Stomach (tissue), 8 donors: ENCODE measurements at regions not wholly inside any gene's neighbourhood (a gene's known extent, or its start where the extent isn't known, plus 50 kb on each side); places are given as distances from the start of the nearest gene placed in this dataset.

Experiments
- DNase-seq, 2 donors: peaks; one replicate each; pipeline versions ENCODE4 v3.0.0 to v3.0.0-alpha.2; 2013 to 2019
- H3K27ac ChIP-seq, 5 donors: fragments of 200-600 bp in 4 of 5; sonication (generic) in 4 of 5; one replicate each; pipeline ENCODE4 v1.5.1; 2013 to 2019; ENCODE audit warnings: mild to moderate bottlenecking in 1 of 5, moderate library complexity in 1 of 5
- H3K27me3 ChIP-seq, 3 donors: fragments of 200-600 bp; sonication (generic); one replicate each; pipeline ENCODE4 v1.5.1; 2017 to 2019; ENCODE audit warnings: mixed run types in 1 of 3
- H3K36me3 ChIP-seq, 4 donors: fragments of 200-600 bp; sonication (generic); 1 replicate in 3 of 4; 2 replicates in 1 of 4; pipeline ENCODE4 v1.5.1; 2016 to 2019
- H3K4me1 ChIP-seq, 4 donors: fragments of 200-600 bp; sonication (generic); one replicate each; pipeline ENCODE4 v1.5.1; 2016 to 2019
- H3K4me3 ChIP-seq, 4 donors: fragments of 200-600 bp; sonication (generic) in 3 of 4; one replicate each; pipeline ENCODE4 v1.5.1; 2016 to 2019; ENCODE audit warnings: mild to moderate bottlenecking in 1 of 4
- H3K9me3 ChIP-seq, 4 donors: fragments of 200-600 bp; sonication (generic); one replicate each; pipeline ENCODE4 v1.5.1; 2016 to 2019
- EP300 ChIP-seq: sonication (generic); formaldehyde crosslinking; IDR thresholded peaks from one replicate; pipeline ENCODE4 v1.6.1; 2017; ENCODE audit warnings: antibody characterized with exemption
- POLR2A ChIP-seq, 4 donors: fragments of 450-650 bp; IDR thresholded peaks; one replicate each; pipeline ENCODE4 v1.6.1; 2016; ENCODE audit warnings: antibody characterized with exemption in 4 of 4, control low read depth in 2 of 4, mild to moderate bottlenecking in 1 of 4, moderate library complexity in 1 of 4
- POLR2AphosphoS5 ChIP-seq, 3 donors: sonication (generic); formaldehyde crosslinking; IDR thresholded peaks; one replicate each; pipeline ENCODE4 v1.6.1; 2016; ENCODE audit warnings: antibody characterized with exemption in 3 of 3
- WGBS, 5 donors: extraction: QIAGEN DNeasy Blood & Tissue Kit in 3 of 5; methylation state at CpG; one replicate each; pipeline versions ENCODE4 v1.1.5 to v1.1.7; 2013 to 2018; 5-methylcytosine and 5-hydroxymethylcytosine counted together
- intact Hi-C: fragments of 100-400 bp; cut with DNase I; formaldehyde crosslinking; loops from one replicate; pipeline ENCODE4 v1.15.1; 2023; ENCODE audit warnings: low total_unique reads
- TF ChIP-seq, protein P1 (sequence below), 7 experiments: fragments of 450-650 bp in 4 of 7; fragments of 200-600 bp in 3 of 7; sonication (generic) in 3 of 7; IDR thresholded peaks; one replicate each; pipeline ENCODE4 v1.5.1; 2016 to 2019; ENCODE audit warnings: antibody characterized with exemption in 7 of 7, control low read depth in 2 of 7, mild to moderate bottlenecking in 1 of 7
- donor health status: healthy with polysubstance abuse.
- donor health status: Bipolar disorder and iron deficiency.
- donor health status: healthy.

DNA sequence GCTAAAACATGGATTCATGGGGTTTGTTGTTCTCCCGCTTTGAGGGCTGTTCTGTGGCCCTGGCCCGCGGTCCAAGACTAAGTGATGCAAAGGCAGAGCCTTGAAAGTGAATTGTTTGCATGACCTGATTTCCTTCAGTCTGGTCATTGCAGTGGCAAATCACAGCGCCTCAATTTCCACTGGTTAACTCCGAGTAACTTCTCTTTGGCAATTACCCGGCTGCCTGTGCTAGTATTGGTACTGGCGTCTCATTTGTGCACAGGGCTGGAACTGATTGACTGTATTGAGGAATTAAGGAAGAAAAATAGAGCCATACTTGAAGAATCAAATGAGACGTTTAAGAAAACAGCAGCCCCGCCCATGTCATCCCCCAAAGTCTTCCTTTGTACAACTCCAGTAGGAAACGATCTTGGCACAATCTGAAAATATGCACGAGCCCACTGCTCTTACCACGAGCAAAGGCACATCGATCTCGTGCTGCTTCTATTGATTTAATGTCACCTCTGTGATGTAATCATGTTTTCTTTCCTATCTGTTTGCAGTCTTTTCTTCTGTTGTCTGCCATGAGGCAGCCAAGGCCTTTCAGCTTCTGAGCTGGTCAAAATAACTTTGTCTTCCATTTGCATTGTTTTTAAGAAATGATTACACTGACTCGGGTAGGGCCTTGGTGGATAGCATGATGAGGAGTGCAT lies 60.6 kb upstream of the SHH start:
- Histone ChIP-seq H3K27ac (no peak overlapping the region), H3K4me3 (no peak overlapping the region), H3K4me1 (peaks cover 0 to 3% (median 0%) of the 10 kb centered on the region in 4 donors), H3K27me3 (no peaks in the 10 kb centered on the region), H3K36me3 (no peaks in the 10 kb centered on the region), H3K9me3 (no peaks in the 10 kb centered on the region)
- no peak for DNase-seq
- 70 to 79% (median 75%) methylated on average over 15 of the region's 15 CpGs for WGBS, 5 donors
- TF ChIP-seq POLR2A (IDR thresholded peaks at IDR 0.05) (no peak), POLR2AphosphoS5 (IDR thresholded peaks at IDR 0.05) (no peak), EP300 (no peak)
- TF ChIP-seq, protein P1, sequence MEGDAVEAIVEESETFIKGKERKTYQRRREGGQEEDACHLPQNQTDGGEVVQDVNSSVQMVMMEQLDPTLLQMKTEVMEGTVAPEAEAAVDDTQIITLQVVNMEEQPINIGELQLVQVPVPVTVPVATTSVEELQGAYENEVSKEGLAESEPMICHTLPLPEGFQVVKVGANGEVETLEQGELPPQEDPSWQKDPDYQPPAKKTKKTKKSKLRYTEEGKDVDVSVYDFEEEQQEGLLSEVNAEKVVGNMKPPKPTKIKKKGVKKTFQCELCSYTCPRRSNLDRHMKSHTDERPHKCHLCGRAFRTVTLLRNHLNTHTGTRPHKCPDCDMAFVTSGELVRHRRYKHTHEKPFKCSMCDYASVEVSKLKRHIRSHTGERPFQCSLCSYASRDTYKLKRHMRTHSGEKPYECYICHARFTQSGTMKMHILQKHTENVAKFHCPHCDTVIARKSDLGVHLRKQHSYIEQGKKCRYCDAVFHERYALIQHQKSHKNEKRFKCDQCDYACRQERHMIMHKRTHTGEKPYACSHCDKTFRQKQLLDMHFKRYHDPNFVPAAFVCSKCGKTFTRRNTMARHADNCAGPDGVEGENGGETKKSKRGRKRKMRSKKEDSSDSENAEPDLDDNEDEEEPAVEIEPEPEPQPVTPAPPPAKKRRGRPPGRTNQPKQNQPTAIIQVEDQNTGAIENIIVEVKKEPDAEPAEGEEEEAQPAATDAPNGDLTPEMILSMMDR (IDR thresholded peaks at IDR 0.05), result no peak
- intact Hi-C loops, result no loop called here

DNA sequence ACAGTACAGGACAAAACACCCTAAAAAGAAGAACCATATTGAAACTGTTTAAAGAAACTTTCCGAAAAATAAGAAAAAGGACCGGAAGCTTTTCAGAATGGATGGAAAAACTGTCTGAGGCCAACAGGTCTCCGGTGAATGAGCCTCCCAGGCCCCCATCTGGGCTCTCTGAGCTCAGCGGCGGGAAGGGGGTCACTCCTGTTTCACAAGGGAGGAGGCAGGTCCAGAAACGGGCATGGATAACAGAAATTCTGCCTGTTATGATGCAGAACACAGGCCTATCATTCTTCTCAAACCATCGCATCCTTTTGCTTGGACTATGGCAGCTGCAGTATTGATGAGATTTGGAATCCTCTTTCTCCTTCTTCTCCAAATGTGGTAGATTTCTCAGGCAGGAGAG lies 58.9 kb upstream of the SHH start:
- WGBS, 5 donors, result 88 to 95% (median 91%) methylated on average over 7 of the region's 7 CpGs
- H3K4me1 ChIP-seq, result peaks cover 2 to 7% (median 4%) of the 10 kb centered on the region in 4 donors
- no peaks in the 10 kb centered on the region for H3K36me3 ChIP-seq
- no peaks in the 10 kb centered on the region for H3K9me3 ChIP-seq
- no peak overlapping the region for H3K4me3 ChIP-seq
- no peak overlapping the region for H3K27ac ChIP-seq
- DNase-seq, result no peak
- intact Hi-C loops, result no loop called here
- peaks cover 0 to 3% (median 0%) of the 10 kb centered on the region in 3 donors for H3K27me3 ChIP-seq
- TF ChIP-seq, protein P1 (IDR thresholded peaks at IDR 0.05), result no peak
- no peak for TF ChIP-seq POLR2AphosphoS5 (IDR thresholded peaks at IDR 0.05)
- no peak for TF ChIP-seq POLR2A (IDR thresholded peaks at IDR 0.05)
- no peak for TF ChIP-seq EP300

DNA sequence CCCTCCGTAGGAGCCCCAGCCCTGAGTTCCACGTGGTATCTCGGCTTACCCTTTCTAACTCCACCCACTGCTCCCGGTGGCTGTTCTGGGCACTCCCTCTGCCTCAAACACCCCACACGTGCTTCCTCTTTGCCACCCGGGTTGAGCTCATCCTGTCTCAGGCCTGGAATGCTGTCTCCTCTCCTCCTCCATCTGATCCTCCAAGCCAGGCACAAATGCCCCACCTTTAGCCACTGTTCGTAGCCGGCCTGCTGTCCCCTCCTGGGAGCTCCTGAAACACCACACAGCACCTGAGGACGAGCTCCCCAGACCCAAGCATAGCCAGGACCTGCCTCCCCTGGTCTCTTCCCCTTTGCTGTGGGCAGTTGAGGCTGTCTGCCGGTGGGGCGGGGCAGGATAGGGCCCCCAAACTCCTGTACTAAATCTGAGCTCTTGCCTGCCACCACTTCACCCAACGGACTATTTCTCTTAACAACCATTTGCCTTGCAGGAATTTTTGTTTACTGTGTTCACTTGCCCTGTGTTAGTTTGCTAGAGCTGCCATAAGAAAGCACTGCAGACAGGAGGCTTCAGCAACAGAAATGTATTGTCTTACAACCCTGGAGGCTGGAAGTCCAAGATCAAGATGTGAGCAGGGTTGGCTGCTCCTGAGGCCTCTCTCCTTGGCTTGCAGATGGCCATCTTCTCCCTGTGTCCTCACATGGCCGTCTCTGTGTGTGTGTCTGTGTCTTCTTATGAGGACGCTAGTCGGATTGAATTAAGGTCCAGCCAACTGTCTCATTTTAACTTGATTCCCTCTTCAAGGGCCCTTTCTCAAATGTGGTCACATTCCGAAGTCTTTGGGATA lies 58.3 kb upstream of the SHH start:
- H3K27me3 ChIP-seq, result peaks cover 0 to 9% (median 0%) of the 10 kb centered on the region in 3 donors
- 71 to 75% (median 74%) methylated on average over 16 of the region's 16 CpGs for WGBS, 5 donors
- H3K27ac ChIP-seq, result no peak overlapping the region
- TF ChIP-seq, protein P1 (IDR thresholded peaks at IDR 0.05), result no peak
- TF ChIP-seq POLR2AphosphoS5 (IDR thresholded peaks at IDR 0.05), result no peak
- no peak for TF ChIP-seq EP300
- TF ChIP-seq POLR2A (IDR thresholded peaks at IDR 0.05), result no peak
- intact Hi-C loops, result no loop called here
- DNase-seq, result peak in 1 of 2 donors; percentile 24
- H3K9me3 ChIP-seq, result no peaks in the 10 kb centered on the region
- H3K4me3 ChIP-seq, result no peak overlapping the region
- H3K4me1 ChIP-seq, result peaks cover 4 to 12% (median 9%) of the 10 kb centered on the region in 4 donors
- H3K36me3 ChIP-seq, result no peaks in the 10 kb centered on the region

DNA sequence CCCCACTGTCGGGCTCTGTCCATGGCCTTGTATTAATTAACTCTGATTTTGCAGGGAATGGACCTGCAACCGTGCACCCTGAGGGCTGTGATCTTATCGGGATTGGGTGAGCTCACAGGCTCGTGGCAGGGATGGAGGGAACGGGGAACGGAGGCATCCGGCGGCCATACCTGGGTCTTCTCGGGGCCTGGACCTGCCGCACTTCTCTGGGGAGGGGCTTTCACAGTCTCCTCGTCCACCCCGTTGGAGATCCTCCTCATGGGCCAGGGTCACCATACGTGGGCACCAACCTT lies 57.5 kb upstream of the SHH start:
- Histone ChIP-seq H3K4me3 (no peak overlapping the region), H3K36me3 (no peaks in the 10 kb centered on the region), H3K27ac (no peak overlapping the region), H3K27me3 (peaks cover 0 to 17% (median 0%) of the 10 kb centered on the region in 3 donors), H3K4me1 (peaks cover 4 to 12% (median 11%) of the 10 kb centered on the region in 4 donors), H3K9me3 (no peaks in the 10 kb centered on the region)
- TF ChIP-seq POLR2A (IDR thresholded peaks at IDR 0.05), result no peak
- no peak for TF ChIP-seq EP300
- no peak for TF ChIP-seq POLR2AphosphoS5 (IDR thresholded peaks at IDR 0.05)
- TF ChIP-seq, protein P1 (IDR thresholded peaks at IDR 0.05), result no peak
- 82 to 96% (median 93%) methylated on average over 13 of the region's 13 CpGs for WGBS, 5 donors
- DNase-seq, result peak in 1 of 2 donors; percentile 17
- intact Hi-C loops, result no loop called here
